ENCODE measurements at regions not wholly inside any gene's neighbourhood (a gene's known extent, or its start where the extent isn't known, plus 50 kb on each side); places are given as distances from the start of the nearest gene placed in this dataset.

- Histone ChIP-seq H3K9me3 (ENCODE audit: control insufficient read depth in 1 of 2, low read length in 2 of 2) (no peaks in the 10 kb centered on the region), H3K4me3 (ENCODE audit: low read depth in 1 of 2, low read length in 2 of 2) (no peak overlapping the region), H3K27me3 (ENCODE audit: control insufficient read depth in 1 of 2, insufficient read depth in 2 of 2, low read length in 2 of 2) (no peaks in the 10 kb centered on the region), H3K27ac (ENCODE audit: low read depth, low read length) (no peak overlapping the region), H3K9ac (ENCODE audit: low read depth in 1 of 2, low read length in 2 of 2) (no peak overlapping the region), H3K36me3 (ENCODE audit: control insufficient read depth in 1 of 2, insufficient read depth in 2 of 2, low read length in 2 of 2) (no peaks in the 10 kb centered on the region), H3K4me1 (ENCODE audit: control insufficient read depth in 1 of 2, insufficient read depth in 2 of 2, low read length in 2 of 2) (no peaks in the 10 kb centered on the region)
Measured at GRCh38 chr10:78726171-78726570, 342.6 kb upstream of the ZMIZ1 start.

DNA sequence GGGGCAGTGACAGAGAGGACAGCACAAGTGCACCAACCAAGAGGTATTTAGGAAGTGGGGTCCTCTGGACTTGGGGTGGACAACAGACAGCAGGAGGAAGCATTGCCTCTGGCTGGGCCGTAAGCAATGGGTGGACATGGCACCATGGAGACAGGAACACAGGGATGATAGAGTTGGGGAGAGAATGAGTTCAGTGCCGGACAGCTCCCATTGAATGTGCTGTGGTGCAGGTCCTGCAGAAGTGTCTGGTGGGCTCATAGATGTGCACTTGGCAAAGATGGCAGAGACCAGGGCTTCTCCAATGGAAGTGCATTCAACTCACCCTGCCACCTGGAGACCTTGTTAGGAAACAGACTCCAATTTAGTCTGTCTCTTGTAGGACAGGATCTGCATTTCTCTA is 341.5 kb upstream of the ZMIZ1 start:
- H3K9me3 ChIP-seq (ENCODE audit: control insufficient read depth in 1 of 2, low read length in 2 of 2): no peaks in the 10 kb centered on the region
- no peaks in the 10 kb centered on the region for H3K36me3 ChIP-seq (ENCODE audit: control insufficient read depth in 1 of 2, insufficient read depth in 2 of 2, low read length in 2 of 2)
- no peaks in the 10 kb centered on the region for H3K27me3 ChIP-seq (ENCODE audit: control insufficient read depth in 1 of 2, insufficient read depth in 2 of 2, low read length in 2 of 2)
- H3K27ac ChIP-seq (ENCODE audit: low read depth, low read length): no peak overlapping the region
- H3K4me1 ChIP-seq (ENCODE audit: control insufficient read depth in 1 of 2, insufficient read depth in 2 of 2, low read length in 2 of 2): no peaks in the 10 kb centered on the region
- no peak overlapping the region for H3K4me3 ChIP-seq (ENCODE audit: low read depth in 1 of 2, low read length in 2 of 2)
- no peak overlapping the region for H3K9ac ChIP-seq (ENCODE audit: low read depth in 1 of 2, low read length in 2 of 2)

GRCh38 chr10:78727728-78728127 is 341.0 kb upstream of the ZMIZ1 start:
- no peaks in the 10 kb centered on the region for H3K9me3 ChIP-seq (ENCODE audit: control insufficient read depth in 1 of 2, low read length in 2 of 2)
- no peaks in the 10 kb centered on the region for H3K4me1 ChIP-seq (ENCODE audit: control insufficient read depth in 1 of 2, insufficient read depth in 2 of 2, low read length in 2 of 2)
- no peak overlapping the region for H3K4me3 ChIP-seq (ENCODE audit: low read depth in 1 of 2, low read length in 2 of 2)
- H3K27me3 ChIP-seq (ENCODE audit: control insufficient read depth in 1 of 2, insufficient read depth in 2 of 2, low read length in 2 of 2): no peaks in the 10 kb centered on the region
- no peaks in the 10 kb centered on the region for H3K36me3 ChIP-seq (ENCODE audit: control insufficient read depth in 1 of 2, insufficient read depth in 2 of 2, low read length in 2 of 2)
- H3K27ac ChIP-seq (ENCODE audit: low read depth, low read length): no peak overlapping the region
- H3K9ac ChIP-seq (ENCODE audit: low read depth in 1 of 2, low read length in 2 of 2): no peak overlapping the region

GRCh38 chr10:78728176-78728575 is 340.6 kb upstream of the ZMIZ1 start:
- no peak overlapping the region for H3K27ac ChIP-seq (ENCODE audit: low read depth, low read length)
- H3K36me3 ChIP-seq (ENCODE audit: control insufficient read depth in 1 of 2, insufficient read depth in 2 of 2, low read length in 2 of 2): no peaks in the 10 kb centered on the region
- H3K4me1 ChIP-seq (ENCODE audit: control insufficient read depth in 1 of 2, insufficient read depth in 2 of 2, low read length in 2 of 2): no peaks in the 10 kb centered on the region
- no peak overlapping the region for H3K4me3 ChIP-seq (ENCODE audit: low read depth in 1 of 2, low read length in 2 of 2)
- H3K9me3 ChIP-seq (ENCODE audit: control insufficient read depth in 1 of 2, low read length in 2 of 2): no peaks in the 10 kb centered on the region
- no peak overlapping the region for H3K9ac ChIP-seq (ENCODE audit: low read depth in 1 of 2, low read length in 2 of 2)
- no peaks in the 10 kb centered on the region for H3K27me3 ChIP-seq (ENCODE audit: control insufficient read depth in 1 of 2, insufficient read depth in 2 of 2, low read length in 2 of 2)

- Histone ChIP-seq H3K27ac (ENCODE audit: low read depth, low read length) (no peak overlapping the region), H3K4me3 (ENCODE audit: low read depth in 1 of 2, low read length in 2 of 2) (no peak overlapping the region), H3K9ac (ENCODE audit: low read depth in 1 of 2, low read length in 2 of 2) (no peak overlapping the region)
Measured at GRCh38 chr10:78729366-78729765, 339.4 kb upstream of the ZMIZ1 start.

GRCh38 chr10:78729800-78730199 is 339.0 kb upstream of the ZMIZ1 start:
- Histone ChIP-seq H3K9ac (ENCODE audit: low read depth in 1 of 2, low read length in 2 of 2) (no peak overlapping the region), H3K27me3 (ENCODE audit: control insufficient read depth in 1 of 2, insufficient read depth in 2 of 2, low read length in 2 of 2) (peaks cover 0 to 2% of the 10 kb centered on the region in 2 donors), H3K36me3 (ENCODE audit: control insufficient read depth in 1 of 2, insufficient read depth in 2 of 2, low read length in 2 of 2) (no peaks in the 10 kb centered on the region), H3K27ac (ENCODE audit: low read depth, low read length) (no peak overlapping the region), H3K9me3 (ENCODE audit: control insufficient read depth in 1 of 2, low read length in 2 of 2) (no peaks in the 10 kb centered on the region), H3K4me3 (ENCODE audit: low read depth in 1 of 2, low read length in 2 of 2) (no peak overlapping the region), H3K4me1 (ENCODE audit: control insufficient read depth in 1 of 2, insufficient read depth in 2 of 2, low read length in 2 of 2) (no peaks in the 10 kb centered on the region)

More at GRCh38 chr10:78729366-78729765, 339.4 kb upstream of the ZMIZ1 start:
- Histone ChIP-seq H3K27me3 (ENCODE audit: control insufficient read depth in 1 of 2, insufficient read depth in 2 of 2, low read length in 2 of 2) (peaks cover 0 to 2% of the 10 kb centered on the region in 2 donors), H3K4me1 (ENCODE audit: control insufficient read depth in 1 of 2, insufficient read depth in 2 of 2, low read length in 2 of 2) (no peaks in the 10 kb centered on the region), H3K36me3 (ENCODE audit: control insufficient read depth in 1 of 2, insufficient read depth in 2 of 2, low read length in 2 of 2) (no peaks in the 10 kb centered on the region), H3K9me3 (ENCODE audit: control insufficient read depth in 1 of 2, low read length in 2 of 2) (no peaks in the 10 kb centered on the region)

GRCh38 chr10:78730754-78731153 is 338.0 kb upstream of the ZMIZ1 start:
- Histone ChIP-seq H3K4me1 (ENCODE audit: control insufficient read depth in 1 of 2, insufficient read depth in 2 of 2, low read length in 2 of 2) (no peaks in the 10 kb centered on the region), H3K36me3 (ENCODE audit: control insufficient read depth in 1 of 2, insufficient read depth in 2 of 2, low read length in 2 of 2) (no peaks in the 10 kb centered on the region), H3K27me3 (ENCODE audit: control insufficient read depth in 1 of 2, insufficient read depth in 2 of 2, low read length in 2 of 2) (peaks cover 0 to 2% of the 10 kb centered on the region in 2 donors), H3K9ac (ENCODE audit: low read depth in 1 of 2, low read length in 2 of 2) (no peak overlapping the region), H3K9me3 (ENCODE audit: control insufficient read depth in 1 of 2, low read length in 2 of 2) (no peaks in the 10 kb centered on the region), H3K4me3 (ENCODE audit: low read depth in 1 of 2, low read length in 2 of 2) (no peak overlapping the region), H3K27ac (ENCODE audit: low read depth, low read length) (no peak overlapping the region)

DNA sequence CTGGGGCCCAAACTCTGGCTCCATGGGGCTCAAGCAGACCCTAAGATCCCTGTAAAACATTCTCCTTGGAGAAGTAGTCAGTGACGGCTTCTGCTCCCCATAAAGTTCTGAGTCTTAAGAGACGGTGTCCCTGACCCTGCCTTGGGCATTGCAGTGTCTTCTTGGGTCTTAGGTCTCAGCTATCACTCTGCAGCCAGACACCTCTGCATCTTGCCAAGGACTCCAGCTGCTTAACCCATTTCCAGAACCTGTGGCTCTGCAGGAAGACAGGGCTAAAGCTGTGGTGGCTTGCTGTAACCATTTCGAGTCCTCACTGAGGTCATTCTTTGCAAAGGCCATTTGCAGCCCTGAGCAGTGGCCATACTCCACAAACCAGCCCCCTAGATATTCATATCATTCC is 337.1 kb upstream of the ZMIZ1 start:
- no peaks in the 10 kb centered on the region for H3K36me3 ChIP-seq (ENCODE audit: control insufficient read depth in 1 of 2, insufficient read depth in 2 of 2, low read length in 2 of 2)
- H3K9me3 ChIP-seq (ENCODE audit: control insufficient read depth in 1 of 2, low read length in 2 of 2): no peaks in the 10 kb centered on the region
- no peak overlapping the region for H3K27ac ChIP-seq (ENCODE audit: low read depth, low read length)
- no peaks in the 10 kb centered on the region for H3K4me1 ChIP-seq (ENCODE audit: control insufficient read depth in 1 of 2, insufficient read depth in 2 of 2, low read length in 2 of 2)
- no peak overlapping the region for H3K9ac ChIP-seq (ENCODE audit: low read depth in 1 of 2, low read length in 2 of 2)
- peaks cover 0 to 2% of the 10 kb centered on the region in 2 donors for H3K27me3 ChIP-seq (ENCODE audit: control insufficient read depth in 1 of 2, insufficient read depth in 2 of 2, low read length in 2 of 2)
- H3K4me3 ChIP-seq (ENCODE audit: low read depth in 1 of 2, low read length in 2 of 2): no peak overlapping the region

GRCh38 chr10:78732381-78732780 is 336.4 kb upstream of the ZMIZ1 start:
- Histone ChIP-seq H3K27me3 (ENCODE audit: control insufficient read depth in 1 of 2, insufficient read depth in 2 of 2, low read length in 2 of 2) (peaks cover 0 to 2% of the 10 kb centered on the region in 2 donors), H3K36me3 (ENCODE audit: control insufficient read depth in 1 of 2, insufficient read depth in 2 of 2, low read length in 2 of 2) (no peaks in the 10 kb centered on the region), H3K4me3 (ENCODE audit: low read depth in 1 of 2, low read length in 2 of 2) (no peak overlapping the region), H3K27ac (ENCODE audit: low read depth, low read length) (no peak overlapping the region), H3K4me1 (ENCODE audit: control insufficient read depth in 1 of 2, insufficient read depth in 2 of 2, low read length in 2 of 2) (no peaks in the 10 kb centered on the region), H3K9me3 (ENCODE audit: control insufficient read depth in 1 of 2, low read length in 2 of 2) (no peaks in the 10 kb centered on the region), H3K9ac (ENCODE audit: low read depth in 1 of 2, low read length in 2 of 2) (no peak overlapping the region)

DNA sequence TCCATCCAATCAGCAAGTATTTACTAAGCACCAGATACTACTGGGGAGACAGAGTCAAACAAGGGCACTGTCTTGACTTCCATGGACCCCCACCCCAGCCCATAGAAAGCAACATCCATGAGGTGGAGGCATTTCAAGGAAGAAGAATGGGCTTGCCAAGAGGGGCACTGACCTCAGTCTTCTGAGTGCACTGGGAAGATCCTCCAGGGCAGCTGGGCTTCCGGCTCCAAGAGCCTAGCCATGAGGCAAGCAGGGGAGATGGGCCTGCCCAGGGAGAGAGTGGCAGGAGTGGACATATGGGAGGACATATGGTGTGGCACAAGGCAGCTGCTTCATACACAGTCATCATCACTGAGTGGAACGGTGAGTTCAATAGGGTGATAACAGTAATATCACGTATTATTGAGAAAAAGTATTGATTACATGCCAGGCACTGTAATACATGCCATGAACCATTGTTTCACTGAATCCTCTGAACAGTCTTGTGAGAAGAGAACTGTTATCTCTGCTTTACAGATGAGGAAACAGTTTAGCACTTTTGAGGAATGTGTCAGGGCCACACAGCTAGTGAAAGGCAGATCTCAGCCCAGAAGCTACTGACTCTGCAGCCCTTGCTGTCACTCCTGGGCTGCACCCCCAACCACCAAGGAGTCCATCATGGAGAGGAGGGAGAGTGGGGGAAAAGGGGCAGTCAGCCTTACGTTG is 331.7 kb upstream of the ZMIZ1 start:
- no peak overlapping the region for H3K4me3 ChIP-seq (ENCODE audit: low read depth in 1 of 2, low read length in 2 of 2)
- H3K9me3 ChIP-seq (ENCODE audit: control insufficient read depth in 1 of 2, low read length in 2 of 2): no peaks in the 10 kb centered on the region
- no peak overlapping the region for H3K27ac ChIP-seq (ENCODE audit: low read depth, low read length)
- H3K36me3 ChIP-seq (ENCODE audit: control insufficient read depth in 1 of 2, insufficient read depth in 2 of 2, low read length in 2 of 2): no peaks in the 10 kb centered on the region
- peaks cover 0 to 2% of the 10 kb centered on the region in 2 donors for H3K27me3 ChIP-seq (ENCODE audit: control insufficient read depth in 1 of 2, insufficient read depth in 2 of 2, low read length in 2 of 2)
- H3K9ac ChIP-seq (ENCODE audit: low read depth in 1 of 2, low read length in 2 of 2): no peak overlapping the region
- H3K4me1 ChIP-seq (ENCODE audit: control insufficient read depth in 1 of 2, insufficient read depth in 2 of 2, low read length in 2 of 2): no peaks in the 10 kb centered on the region
